ENCODE measurements at regions not wholly inside any gene's neighbourhood (a gene's known extent, or its start where the extent isn't known, plus 50 kb on each side); places are given as distances from the start of the nearest gene placed in this dataset.

- FAIRE-seq (no peak), DNase-seq (no peak)
- H3K27ac ChIP-seq (ENCODE audit: low read depth in 2 of 2, low read length in 2 of 2) = no peak overlapping the region
- TF ChIP-seq CTCF (IDR thresholded peaks at IDR 0.05; ENCODE audit: borderline replicate concordance, extremely low read depth, insufficient read depth) = no peak
- H3K36me3 ChIP-seq (ENCODE audit: control insufficient read depth in 2 of 3, insufficient read depth in 3 of 3, low read length in 3 of 3) = no peaks in the 10 kb centered on the region
- intact Hi-C loops (cut with DNase I) = no loop called here
- no peaks in the 10 kb centered on the region for H3K4me1 ChIP-seq (ENCODE audit: control insufficient read depth in 2 of 3, insufficient read depth in 2 of 3, low read depth in 1 of 3, low read length in 3 of 3)
- H3K27me3 ChIP-seq (ENCODE audit: control insufficient read depth, insufficient read depth, low read length) = no peaks in the 10 kb centered on the region
- no peak overlapping the region for H3K4me3 ChIP-seq (ENCODE audit: low read length in 3 of 3)
- H3K9me3 ChIP-seq (ENCODE audit: control insufficient read depth in 2 of 3, insufficient read depth in 1 of 3, low read length in 3 of 3) = no peaks in the 10 kb centered on the region
- no peak overlapping the region for H3K9ac ChIP-seq (ENCODE audit: low read length in 3 of 3)
Observed at GRCh38 chr4:37537484-37537883, 148.7 kb downstream of the RELL1 start.

GRCh38 chr4:37535872-37536271, 150.3 kb downstream of the RELL1 start:
- no peak overlapping the region for H3K27ac ChIP-seq (ENCODE audit: low read depth in 2 of 2, low read length in 2 of 2)
- DNase-seq (no peak), FAIRE-seq (no peak)
- intact Hi-C loops (cut with DNase I) = no loop called here
- H3K4me1 ChIP-seq (ENCODE audit: control insufficient read depth in 2 of 3, insufficient read depth in 2 of 3, low read depth in 1 of 3, low read length in 3 of 3) = no peaks in the 10 kb centered on the region
- no peaks in the 10 kb centered on the region for H3K9me3 ChIP-seq (ENCODE audit: control insufficient read depth in 2 of 3, insufficient read depth in 1 of 3, low read length in 3 of 3)
- no peak overlapping the region for H3K4me3 ChIP-seq (ENCODE audit: low read length in 3 of 3)
- H3K9ac ChIP-seq (ENCODE audit: low read length in 3 of 3) = no peak overlapping the region
- H3K36me3 ChIP-seq (ENCODE audit: control insufficient read depth in 2 of 3, insufficient read depth in 3 of 3, low read length in 3 of 3) = no peaks in the 10 kb centered on the region
- no peak for TF ChIP-seq CTCF (IDR thresholded peaks at IDR 0.05; ENCODE audit: borderline replicate concordance, extremely low read depth, insufficient read depth)
- H3K27me3 ChIP-seq (ENCODE audit: control insufficient read depth, insufficient read depth, low read length) = no peaks in the 10 kb centered on the region

- Histone ChIP-seq H3K9me3 (ENCODE audit: control insufficient read depth in 2 of 3, insufficient read depth in 1 of 3, low read length in 3 of 3) (no peaks in the 10 kb centered on the region), H3K36me3 (ENCODE audit: control insufficient read depth in 2 of 3, insufficient read depth in 3 of 3, low read length in 3 of 3) (no peaks in the 10 kb centered on the region), H3K27ac (ENCODE audit: low read depth in 2 of 2, low read length in 2 of 2) (no peak overlapping the region), H3K4me1 (ENCODE audit: control insufficient read depth in 2 of 3, insufficient read depth in 2 of 3, low read depth in 1 of 3, low read length in 3 of 3) (no peaks in the 10 kb centered on the region), H3K4me3 (ENCODE audit: low read length in 3 of 3) (no peak overlapping the region), H3K9ac (ENCODE audit: low read length in 3 of 3) (no peak overlapping the region), H3K27me3 (ENCODE audit: control insufficient read depth, insufficient read depth, low read length) (no peaks in the 10 kb centered on the region)
- intact Hi-C loops (cut with DNase I) = no loop called here
- no peak for TF ChIP-seq CTCF (IDR thresholded peaks at IDR 0.05; ENCODE audit: borderline replicate concordance, extremely low read depth, insufficient read depth)
- DNase-seq (peak in 2 of 5 donors; percentile 20 to 25), FAIRE-seq (no peak)
Observed at GRCh38 chr4:37533286-37534033, 152.7 kb downstream of the RELL1 start.

- no peaks in the 10 kb centered on the region for H3K36me3 ChIP-seq (ENCODE audit: control insufficient read depth in 2 of 3, insufficient read depth in 3 of 3, low read length in 3 of 3)
- intact Hi-C loops (cut with DNase I) = no loop called here
- DNase-seq = no peak
Observed at GRCh38 chr4:37531151-37531550, 155.0 kb downstream of the RELL1 start.

More at GRCh38 chr4:37531151-37531550, 155.0 kb downstream of the RELL1 start:
- Histone ChIP-seq H3K9me3 (ENCODE audit: control insufficient read depth in 2 of 3, insufficient read depth in 1 of 3, low read length in 3 of 3) (no peaks in the 10 kb centered on the region), H3K4me3 (ENCODE audit: low read length in 3 of 3) (no peak overlapping the region), H3K27ac (ENCODE audit: low read depth in 2 of 2, low read length in 2 of 2) (no peak overlapping the region), H3K9ac (ENCODE audit: low read length in 3 of 3) (no peak overlapping the region), H3K4me1 (ENCODE audit: control insufficient read depth in 2 of 3, insufficient read depth in 2 of 3, low read depth in 1 of 3, low read length in 3 of 3) (no peaks in the 10 kb centered on the region), H3K27me3 (ENCODE audit: control insufficient read depth, insufficient read depth, low read length) (no peaks in the 10 kb centered on the region)
- no peak for TF ChIP-seq CTCF (IDR thresholded peaks at IDR 0.05; ENCODE audit: borderline replicate concordance, extremely low read depth, insufficient read depth)
- no peak for FAIRE-seq

Measured in kidney (tissue), 13 donors.